HCT116 (cell line): ENCODE measurements at regions not wholly inside any gene's neighbourhood (a gene's known extent, or its start where the extent isn't known, plus 50 kb on each side); places are given as distances from the start of the nearest gene placed in this dataset.

Experiments
- ATAC-seq: fragments of 200-7000 bp; cut with Tn5 transposase; 2 replicates; pipeline ENCODE4 v1.9.1; 2020; ENCODE audit warnings: mild to moderate bottlenecking, moderate library complexity
- BruUV-seq: library from RNA; stranded (reverse); fragments of 400-500 nt; replicated peaks from 2 replicates; lab custom pipeline; 2021; lab: Mats Ljungman, UMichigan
- CTCF ChIA-PET: fragments of 300-600 bp; sonication (Branson Sonifier 250); formaldehyde crosslinking; loops from one replicate; lab custom pipeline; 2021; ENCODE audit warnings: antibody characterized with exemption; lab: Charles Lee
- POLR2A ChIA-PET: fragments of 300-600, 350-600 bp; sonication (Branson Sonifier 250); formaldehyde crosslinking; loops from one replicate; lab custom pipeline; 2021; ENCODE audit warnings: antibody characterized with exemption; lab: Charles Lee
- RAD21 ChIA-PET, 2 experiments: fragments of 300-600 bp; sonication (Branson Sonifier 250); formaldehyde crosslinking; loops; one replicate each; lab custom pipeline; 2023; ENCODE audit warnings: low total read pairs in 2 of 2; ENCODE audit not compliant: uncharacterized antibody in 2 of 2, unreplicated experiment in 2 of 2, low non-redundant PET in 1 of 2; lab: Charles Lee
- DNase-seq: peaks from one replicate; pipeline ENCODE4 v3.0.0-alpha.2; 2010; ENCODE audit warnings: low read depth, low spot score
- H2AFZ ChIP-seq: fragments of 200-600 bp; shearing (Covaris generic), sonication (generic); 2 replicates; pipeline ENCODE4 v1.6.1; 2017; ENCODE audit warnings: low read depth, mixed run types, mixed read lengths, antibody characterized with exemption, low read length; ENCODE audit not compliant: poor library complexity, severe bottlenecking
- H3K27ac ChIP-seq: 2 replicates; pipeline ENCODE4 v1.5.1; 2012; ENCODE audit warnings: low read depth, low read length
- H3K27me3 ChIP-seq: fragments of 200-600 bp; sonication (generic); 2 replicates; pipeline ENCODE4 v1.6.1; 2016; ENCODE audit warnings: mixed run types, low read length, mixed read lengths; ENCODE audit not compliant: insufficient read depth
- H3K36me3 ChIP-seq, 2 experiments: fragments of 200-500 bp in 1 of 2; fragments of 200-600 bp in 1 of 2; sonication (Bioruptor generic) in 1 of 2; sonication (generic) in 1 of 2; 2 replicates each; pipeline versions ENCODE4 v1.5.1 to v1.6.1; 2014 to 2016; ENCODE audit warnings: low read length in 2 of 2, inconsistent platforms in 1 of 2, mixed read lengths in 1 of 2, mixed run types in 1 of 2; ENCODE audit not compliant: insufficient read depth in 2 of 2, control insufficient read depth in 1 of 2
- H3K4me1 ChIP-seq, 2 experiments: fragments of 200-600 bp in 1 of 2; sonication (generic) in 1 of 2; 2 replicates each; pipeline versions ENCODE4 v1.5.1 to v1.6.1; 2012 to 2017; ENCODE audit warnings: low read length in 2 of 2, inconsistent platforms in 1 of 2, mild to moderate bottlenecking in 1 of 2, mixed read lengths in 1 of 2, mixed run types in 1 of 2, moderate library complexity in 1 of 2; ENCODE audit not compliant: insufficient read depth in 2 of 2, control insufficient read depth in 1 of 2
- H3K4me2 ChIP-seq: fragments of 200-600 bp; sonication (generic); 2 replicates; pipeline ENCODE4 v1.6.1; 2017; ENCODE audit warnings: mixed run types, low read length, mixed read lengths
- H3K4me3 ChIP-seq, 2 experiments: fragments of 200-600 bp in 1 of 2; sonication (generic) in 1 of 2; replicated peaks in 1 of 2; 2 replicates each; pipeline ENCODE4 v1.5.1; 2011 to 2016; ENCODE audit warnings: low read length in 2 of 2, control low read depth in 1 of 2, low read depth in 1 of 2, mild to moderate bottlenecking in 1 of 2, mixed read lengths in 1 of 2, mixed run types in 1 of 2
- H3K79me2 ChIP-seq: fragments of 200-600 bp; sonication (generic); 2 replicates; pipeline ENCODE4 v1.6.1; 2017; ENCODE audit warnings: mild to moderate bottlenecking, mixed run types, low read length, moderate library complexity, mixed read lengths; ENCODE audit not compliant: insufficient read depth
- H3K9ac ChIP-seq: fragments of 200-600 bp; sonication (generic); 2 replicates; pipeline ENCODE4 v1.6.1; 2016; ENCODE audit warnings: low read length, mixed read lengths
- H3K9me2 ChIP-seq: fragments of 200-600 bp; sonication (generic), shearing (Covaris generic); 2 replicates; pipeline ENCODE4 v1.6.1; 2017; ENCODE audit warnings: mixed run types, mild to moderate bottlenecking, moderate library complexity; ENCODE audit not compliant: insufficient read depth
- H3K9me3 ChIP-seq, 2 experiments: fragments of 200-500 bp in 1 of 2; fragments of 200-600 bp in 1 of 2; sonication (Bioruptor generic) in 1 of 2; sonication (generic) in 1 of 2; 2 replicates each; pipeline ENCODE4 v1.6.1; 2014 to 2017; ENCODE audit warnings: low read length in 2 of 2, mixed read lengths in 2 of 2, inconsistent platforms in 1 of 2, low read depth in 1 of 2, mild to moderate bottlenecking in 1 of 2, mixed run types in 1 of 2, moderate library complexity in 1 of 2; ENCODE audit not compliant: control insufficient read depth in 1 of 2, insufficient read depth in 1 of 2
- H4K20me1 ChIP-seq: fragments of 200-600 bp; sonication (generic), shearing (Covaris generic); 2 replicates; pipeline ENCODE4 v1.6.1; 2017; ENCODE audit warnings: mixed run types, mild to moderate bottlenecking, moderate library complexity; ENCODE audit not compliant: insufficient read depth
- ATF3 ChIP-seq: IDR thresholded peaks from 2 replicates; pipeline ENCODE4 v1.6.1; 2012
- CTCF ChIP-seq, 3 experiments: fragments of 200-600 bp in 1 of 3; sonication (generic) in 1 of 3; IDR thresholded peaks in 2 of 3; conservative IDR thresholded peaks in 1 of 3; 2 replicates each; pipeline ENCODE4 v1.5.1; 2012 to 2017; ENCODE audit warnings: low read depth in 2 of 3, low read length in 2 of 3, antibody characterized with exemption in 1 of 3, borderline replicate concordance in 1 of 3, control low read depth in 1 of 3, mild to moderate bottlenecking in 1 of 3, mixed read lengths in 1 of 3, mixed run types in 1 of 3, moderate library complexity in 1 of 3; ENCODE audit not compliant: insufficient read depth in 1 of 3
- EGR1 ChIP-seq: IDR thresholded peaks from 2 replicates; pipeline ENCODE4 v1.6.1; 2012; ENCODE audit warnings: low read depth
- ELF1 ChIP-seq: IDR thresholded peaks from 2 replicates; pipeline ENCODE4 v1.6.1; 2012; ENCODE audit warnings: low read depth, borderline replicate concordance
- EZH2 ChIP-seq: fragments of 200-600 bp; sonication (generic); IDR thresholded peaks from 2 replicates; pipeline ENCODE4 v1.6.1; 2017; ENCODE audit warnings: antibody characterized with exemption, mixed run types
- EZH2phosphoT487 ChIP-seq: fragments of 200-600 bp; IDR thresholded peaks from 2 replicates; pipeline ENCODE4 v1.6.1; 2018; ENCODE audit warnings: antibody characterized with exemption, borderline replicate concordance
- FOSL1 ChIP-seq: IDR thresholded peaks from 2 replicates; pipeline ENCODE4 v1.6.1; 2012; ENCODE audit warnings: low read depth
- POLR2A ChIP-seq: IDR thresholded peaks from 2 replicates; pipeline ENCODE4 v1.7.0; 2011; ENCODE audit warnings: borderline replicate concordance; ENCODE audit not compliant: insufficient read depth, insufficient read length; ENCODE audit errors: extremely low read depth
- RAD21 ChIP-seq: IDR thresholded peaks from 2 replicates; pipeline ENCODE4 v1.6.1; 2012; ENCODE audit warnings: low read depth, mild to moderate bottlenecking
- SRF ChIP-seq: IDR thresholded peaks from 2 replicates; pipeline ENCODE4 v1.6.1; 2012; ENCODE audit warnings: low read depth
- YY1 ChIP-seq: IDR thresholded peaks from 2 replicates; pipeline ENCODE4 v1.6.1; 2011; ENCODE audit warnings: low read length, low read depth, moderate library complexity, mild to moderate bottlenecking; ENCODE audit not compliant: insufficient replicate concordance; ENCODE audit errors: extremely low read depth
- ZFX ChIP-seq: fragments of 450-650 bp; IDR thresholded peaks from 2 replicates; pipeline ENCODE4 v1.6.1; 2017
- intact Hi-C: fragments of 100-400 bp; cut with micrococcal nuclease; formaldehyde crosslinking; loops from 2 replicates; pipeline ENCODE4 v1.10.0; 2022

- Histone ChIP-seq H3K9ac (no peak overlapping the region), H4K20me1 (no peaks in the 10 kb centered on the region), H3K4me3 (no peak overlapping the region), H3K9me2 (no peaks in the 10 kb centered on the region), H2AFZ (no peak overlapping the region), H3K4me1 (peaks cover 0 to 15% of the 10 kb centered on the region in 2 experiments; a peak in 2 of 4 replicates), H3K27ac (no peak overlapping the region), H3K4me2 (no peak overlapping the region), H3K79me2 (no peaks in the 10 kb centered on the region), H3K27me3 (no peaks in the 10 kb centered on the region), H3K9me3 (no peaks in the 10 kb centered on the region), H3K36me3 (no peaks in the 10 kb centered on the region)
- TF ChIP-seq ATF3 = no peak
- TF ChIP-seq ZFX = no peak
- no peak for TF ChIP-seq SRF
- TF ChIP-seq EZH2phosphoT487 = no peak
- no peak for TF ChIP-seq FOSL1
- TF ChIP-seq RAD21 = no peak
- no peak for TF ChIP-seq POLR2A
- TF ChIP-seq EGR1 = no peak
- no peak for TF ChIP-seq CTCF (IDR thresholded peaks at IDR 0.05 in 2 of 3, conservative IDR thresholded peaks at IDR 0.05 in 1 of 3; ENCODE audit: borderline replicate concordance in 1 of 3, insufficient read depth in 1 of 3, low read depth in 2 of 3, low read length in 2 of 3)
- no peak for TF ChIP-seq YY1
- TF ChIP-seq ELF1 = no peak
- TF ChIP-seq EZH2 = no peak
- CTCF ChIA-PET = no interaction called here
- POLR2A ChIA-PET = no interaction called here
- intact Hi-C loops = loop anchor here (10.0 kb wide), 3 partner anchors 740 to 1770 kb away; no protein-coding TSS in a partner anchor
- DNase-seq (no peak), ATAC-seq (no peak)
- RAD21 ChIA-PET = no interaction called here
- BruUV-seq = no TSS peak
These were observed 232.1 kb upstream of the TENT5A start for GRCh38 chr6:81984599-81984998.
